Liver (tissue), 3 donors: ENCODE measurements at regions not wholly inside any gene's neighbourhood (a gene's known extent, or its start where the extent isn't known, plus 50 kb on each side); places are given as distances from the start of the nearest gene placed in this dataset.

Experiments
- TF ChIP-seq, protein P1 (sequence below): fragments of 150-350 bp; IDR thresholded peaks from 2 replicates; pipeline ENCODE4 v1.5.1; 2017; ENCODE audit warnings: improper control_type of control experiment, low read depth, low read length; ENCODE audit not compliant: missing input control
- TF ChIP-seq, protein P2 (sequence below): IDR thresholded peaks from 2 replicates; pipeline ENCODE4 v1.6.1; 2016; ENCODE audit warnings: antibody characterized with exemption
- donor health status: healthy.
- donor health status: healthy.

DNA sequence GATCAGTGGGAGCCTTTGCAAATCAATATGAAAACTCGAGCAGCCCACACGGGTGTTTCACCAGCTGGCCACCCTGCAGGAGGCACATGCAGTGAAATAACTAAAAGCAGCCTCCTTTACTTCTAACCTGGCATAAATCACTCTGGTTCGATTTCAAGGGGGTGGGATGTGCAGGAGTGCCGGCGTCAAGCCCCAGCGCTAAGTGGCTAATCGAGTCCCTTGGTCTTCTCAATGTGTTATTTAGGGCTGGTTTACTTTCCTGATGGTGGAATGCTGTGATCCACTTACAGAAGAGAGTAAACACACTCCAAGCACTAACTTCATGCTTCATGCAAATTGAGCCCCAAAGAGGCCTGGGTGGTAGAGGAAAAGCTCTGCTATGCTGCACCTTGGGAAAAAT lies 109.4 kb downstream of the TMEM174 start:
- TF ChIP-seq, protein P1, sequence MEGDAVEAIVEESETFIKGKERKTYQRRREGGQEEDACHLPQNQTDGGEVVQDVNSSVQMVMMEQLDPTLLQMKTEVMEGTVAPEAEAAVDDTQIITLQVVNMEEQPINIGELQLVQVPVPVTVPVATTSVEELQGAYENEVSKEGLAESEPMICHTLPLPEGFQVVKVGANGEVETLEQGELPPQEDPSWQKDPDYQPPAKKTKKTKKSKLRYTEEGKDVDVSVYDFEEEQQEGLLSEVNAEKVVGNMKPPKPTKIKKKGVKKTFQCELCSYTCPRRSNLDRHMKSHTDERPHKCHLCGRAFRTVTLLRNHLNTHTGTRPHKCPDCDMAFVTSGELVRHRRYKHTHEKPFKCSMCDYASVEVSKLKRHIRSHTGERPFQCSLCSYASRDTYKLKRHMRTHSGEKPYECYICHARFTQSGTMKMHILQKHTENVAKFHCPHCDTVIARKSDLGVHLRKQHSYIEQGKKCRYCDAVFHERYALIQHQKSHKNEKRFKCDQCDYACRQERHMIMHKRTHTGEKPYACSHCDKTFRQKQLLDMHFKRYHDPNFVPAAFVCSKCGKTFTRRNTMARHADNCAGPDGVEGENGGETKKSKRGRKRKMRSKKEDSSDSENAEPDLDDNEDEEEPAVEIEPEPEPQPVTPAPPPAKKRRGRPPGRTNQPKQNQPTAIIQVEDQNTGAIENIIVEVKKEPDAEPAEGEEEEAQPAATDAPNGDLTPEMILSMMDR, result no peak
- TF ChIP-seq, protein P2, sequence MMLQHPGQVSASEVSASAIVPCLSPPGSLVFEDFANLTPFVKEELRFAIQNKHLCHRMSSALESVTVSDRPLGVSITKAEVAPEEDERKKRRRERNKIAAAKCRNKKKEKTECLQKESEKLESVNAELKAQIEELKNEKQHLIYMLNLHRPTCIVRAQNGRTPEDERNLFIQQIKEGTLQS, result no peak
